ENCODE measurements at regions not wholly inside any gene's neighbourhood (a gene's known extent, or its start where the extent isn't known, plus 50 kb on each side); places are given as distances from the start of the nearest gene placed in this dataset.
"Not testable (repeated sequence)": the region's sequence is repeated elsewhere in the genome, so short reads cannot be mapped to it uniquely, and the experiment has no call there.

DNA sequence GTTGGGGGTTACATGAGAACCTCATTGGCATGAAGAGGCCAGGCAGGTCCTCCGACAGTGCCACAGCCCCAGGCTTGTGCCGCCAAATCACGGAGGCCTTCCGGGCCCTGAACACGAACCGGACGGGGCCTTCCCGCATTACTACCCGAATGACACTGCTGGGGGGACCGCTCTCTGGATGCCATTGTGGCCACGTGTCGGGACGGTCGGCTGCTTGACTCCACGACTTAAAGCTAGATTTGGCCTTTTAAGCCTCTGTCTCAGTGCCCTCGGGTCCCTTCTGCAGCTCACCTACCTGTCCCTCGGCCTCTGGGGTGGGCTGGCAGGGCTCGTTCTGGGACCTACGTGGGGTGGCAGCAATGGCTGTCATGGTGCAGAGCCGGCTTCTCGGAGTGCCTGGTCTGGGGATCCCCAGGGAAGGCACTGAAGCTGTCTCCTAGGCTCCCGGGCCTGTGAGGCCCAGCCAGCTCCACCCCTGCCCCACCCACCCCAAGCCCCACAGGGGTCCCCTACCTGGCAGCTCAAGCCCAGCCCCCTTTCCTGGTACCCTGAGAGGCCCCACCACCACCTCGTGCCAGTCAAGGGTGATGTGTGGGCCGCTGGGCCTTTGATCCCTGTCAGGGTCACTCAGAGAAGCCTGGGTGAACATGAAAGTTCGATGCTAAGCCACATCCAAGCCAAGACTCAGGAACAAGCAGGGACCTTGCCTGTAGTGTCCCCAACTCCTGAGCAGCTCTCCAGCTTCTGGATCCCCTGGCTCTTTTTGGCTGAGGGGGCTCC lies 245.8 kb upstream of the SGCG start:
- DNase-seq (ENCODE audit: low read depth in 3 of 3), result no peak

DNA sequence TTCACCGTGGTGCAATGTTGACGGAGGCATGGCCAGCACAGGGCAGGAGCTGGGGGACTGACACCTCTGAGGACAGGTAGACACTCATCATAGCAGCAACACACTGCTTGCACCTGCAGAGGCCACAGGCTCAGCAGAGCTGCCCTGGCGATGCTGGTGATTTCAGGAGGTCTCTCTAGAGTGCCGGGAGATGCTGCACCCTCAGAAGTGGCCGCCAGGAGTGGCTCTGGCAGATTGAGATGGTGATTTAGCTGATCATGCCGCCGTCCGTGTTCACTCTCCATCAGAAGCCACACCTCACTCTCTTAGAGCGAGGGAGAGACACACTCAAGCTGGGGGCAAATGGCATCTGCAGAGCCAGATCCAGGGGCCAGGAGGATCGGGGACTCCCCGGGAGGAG lies 244.6 kb upstream of the SGCG start:
- DNase-seq (ENCODE audit: low read depth in 3 of 3), result no peak

DNA sequence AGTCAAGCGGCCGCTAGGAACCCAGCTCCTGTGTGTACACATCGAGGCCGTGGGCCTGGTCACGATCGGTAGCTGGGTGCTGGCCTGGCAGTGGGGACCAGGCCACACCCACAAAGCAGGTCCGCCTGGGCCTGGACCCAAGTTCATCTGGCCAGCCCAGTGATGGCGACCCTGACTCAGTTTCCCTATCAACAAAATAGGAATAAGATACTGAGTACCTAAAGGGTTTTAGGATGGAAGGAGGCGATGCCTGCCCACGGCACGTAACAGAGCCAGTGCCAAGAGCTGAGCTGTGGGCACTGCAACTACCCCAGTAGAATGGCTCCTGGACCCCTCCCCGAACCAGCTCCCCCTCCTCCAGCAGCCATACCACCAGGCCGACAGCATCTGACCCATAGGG lies 243.5 kb upstream of the SGCG start:
- DNase-seq (ENCODE audit: low read depth in 3 of 3), result no peak

DNA sequence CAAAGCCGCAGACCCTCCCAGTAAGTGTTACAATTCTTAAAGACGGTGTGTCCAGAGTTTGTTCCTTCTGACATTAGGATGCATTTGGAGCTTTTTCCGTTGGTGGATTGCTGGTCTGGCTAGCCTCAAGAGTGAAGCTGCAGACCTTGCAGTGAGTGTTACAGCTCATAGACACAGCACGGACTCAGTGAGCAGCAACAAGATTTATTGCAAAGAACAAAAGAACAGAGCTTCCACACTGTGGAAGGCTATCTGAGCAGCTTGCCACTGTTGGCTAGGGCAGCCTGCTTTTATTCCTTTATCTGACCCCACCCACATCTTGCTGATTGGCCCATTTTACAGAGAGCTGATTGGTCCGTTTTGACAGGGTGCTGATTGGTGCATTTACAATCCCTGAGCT lies 242.8 kb upstream of the SGCG start:
- DNase-seq (ENCODE audit: low read depth in 3 of 3), result no peak

DNA sequence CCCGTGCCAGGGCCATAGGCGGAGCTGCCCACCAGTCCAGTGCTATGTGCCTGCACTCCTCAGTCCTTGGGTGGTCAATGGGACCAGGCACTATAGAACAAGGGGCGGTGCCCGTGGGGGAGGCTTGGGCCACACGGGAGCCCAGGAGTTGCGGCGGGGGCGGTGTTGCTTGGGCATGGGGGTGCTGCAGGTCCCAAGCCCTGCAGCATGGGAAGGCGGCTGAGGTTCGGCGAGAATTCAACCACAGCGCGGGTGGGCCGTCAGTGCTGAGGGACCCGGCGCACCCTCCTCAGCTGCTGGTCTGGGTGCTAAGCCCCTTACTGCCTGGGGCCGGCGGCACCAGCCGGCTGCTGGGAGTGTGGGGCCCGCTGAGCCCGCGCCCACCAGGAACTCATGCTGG lies 242.2 kb upstream of the SGCG start:
- DNase-seq (ENCODE audit: low read depth in 3 of 3), result no peak

DNA sequence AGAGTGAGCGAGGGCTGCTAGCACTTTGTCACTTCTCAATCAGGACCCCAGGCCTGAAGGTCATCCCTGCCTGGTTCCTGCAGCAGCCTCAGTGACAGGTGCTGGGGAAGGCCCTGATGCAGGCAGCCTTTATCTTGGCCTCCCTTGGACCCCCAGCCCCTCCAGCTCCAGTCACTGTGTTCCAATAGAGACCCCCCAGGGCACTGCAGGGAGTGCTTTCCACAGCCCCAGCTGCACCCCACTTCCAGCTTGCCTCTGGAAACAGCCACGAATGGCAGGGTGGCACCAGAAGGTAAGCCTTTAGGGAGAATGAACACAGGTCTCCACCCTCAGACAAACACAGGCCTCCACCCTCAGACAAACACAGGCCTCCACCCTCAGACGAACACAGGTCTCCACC lies 241.6 kb upstream of the SGCG start:
- no peak for DNase-seq (ENCODE audit: low read depth in 3 of 3)

DNA sequence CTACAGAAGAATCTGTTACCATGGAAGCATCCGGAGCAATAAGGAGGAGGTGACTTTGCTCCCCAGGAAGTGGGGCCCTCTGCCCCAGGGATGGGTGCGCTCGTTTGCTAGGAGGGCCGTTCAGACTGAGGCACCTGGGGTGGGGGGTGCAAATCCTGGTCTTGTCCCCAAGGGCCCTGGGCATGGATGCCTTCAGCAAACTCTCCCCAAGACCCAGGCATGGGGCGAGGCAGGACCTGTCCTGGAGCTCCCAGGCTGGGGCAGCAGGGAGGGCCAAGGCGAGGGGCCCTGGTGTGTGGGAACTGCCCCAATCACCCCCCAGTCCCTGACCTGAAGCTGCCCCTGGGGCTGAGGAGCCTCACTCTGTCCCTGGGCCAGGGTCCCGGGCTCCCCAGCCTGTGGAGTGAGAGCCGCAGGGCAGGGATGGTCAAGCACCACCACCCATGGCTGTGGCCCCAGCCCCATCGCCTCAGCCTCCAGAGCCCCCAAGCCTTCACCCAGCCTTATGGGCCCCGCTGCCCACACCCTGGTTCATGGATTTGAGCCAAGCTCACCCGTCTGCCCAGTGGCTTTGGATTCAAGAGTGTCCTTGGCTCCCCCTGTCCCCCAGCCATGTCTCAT lies 240.6 kb upstream of the SGCG start:
- no peak for DNase-seq (ENCODE audit: low read depth in 3 of 3)

DNA sequence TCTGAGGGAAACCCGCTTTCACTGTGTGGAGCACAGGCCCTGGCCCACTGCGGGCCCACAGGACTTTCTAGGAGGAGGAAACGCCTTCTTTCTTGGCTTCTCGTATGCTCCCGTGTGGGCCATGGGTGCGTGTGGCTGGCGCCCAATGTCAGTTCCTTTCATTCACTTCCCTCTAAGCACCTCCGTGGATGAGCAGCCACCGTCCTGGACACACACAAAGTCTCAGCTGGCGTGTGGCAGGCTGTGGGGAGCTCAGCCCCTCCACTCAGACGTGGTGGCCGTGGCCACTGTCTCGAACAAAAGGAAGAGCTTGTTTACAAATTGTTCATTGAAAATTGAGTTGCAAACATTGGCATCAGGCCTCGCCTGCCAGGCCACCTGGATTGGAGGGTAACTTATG lies 240.0 kb upstream of the SGCG start:
- no peak for DNase-seq (ENCODE audit: low read depth in 3 of 3)

DNA sequence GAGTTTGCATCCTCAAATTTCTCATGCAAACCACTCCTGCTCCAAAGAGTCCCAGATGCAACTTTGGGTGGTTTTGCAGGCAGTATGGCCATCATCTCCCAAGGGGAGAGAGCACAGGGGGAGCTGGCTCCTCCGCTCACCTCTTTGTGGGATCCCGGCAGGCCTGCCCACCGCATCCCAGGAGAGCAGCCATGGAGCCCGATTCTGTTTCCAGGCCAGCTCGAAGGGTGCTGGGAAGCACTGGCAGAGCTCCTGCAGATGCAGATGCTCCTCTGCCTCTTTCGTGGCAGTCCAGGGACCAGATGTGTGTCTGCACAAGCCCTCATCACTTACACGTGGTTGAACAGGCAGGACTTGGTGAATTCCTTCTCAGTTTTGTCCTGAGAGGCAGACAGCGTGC lies 239.3 kb upstream of the SGCG start:
- DNase-seq (ENCODE audit: low read depth in 3 of 3), result not testable (repeated sequence)

DNA sequence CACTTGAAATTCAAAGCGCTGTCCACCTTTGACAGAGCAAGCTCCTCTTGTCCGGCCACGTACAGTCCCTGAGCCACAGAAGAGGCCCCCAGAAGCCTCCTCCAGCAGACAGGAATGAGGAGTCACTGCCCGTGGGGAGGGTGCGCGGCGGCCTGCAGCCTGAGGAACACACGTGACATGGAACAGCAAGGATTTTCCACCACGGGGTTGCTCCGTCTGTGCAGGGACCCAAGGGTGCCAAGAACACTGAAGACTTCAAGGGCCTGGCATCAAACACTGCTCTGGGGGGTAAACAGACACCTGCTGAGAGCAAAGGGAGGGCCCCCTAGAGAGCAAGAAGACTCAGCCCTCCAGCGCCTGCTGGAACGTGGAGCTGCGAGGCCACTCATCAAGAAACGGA lies 237.9 kb upstream of the SGCG start:
- DNase-seq (ENCODE audit: low read depth in 3 of 3), result not testable (repeated sequence)

DNA sequence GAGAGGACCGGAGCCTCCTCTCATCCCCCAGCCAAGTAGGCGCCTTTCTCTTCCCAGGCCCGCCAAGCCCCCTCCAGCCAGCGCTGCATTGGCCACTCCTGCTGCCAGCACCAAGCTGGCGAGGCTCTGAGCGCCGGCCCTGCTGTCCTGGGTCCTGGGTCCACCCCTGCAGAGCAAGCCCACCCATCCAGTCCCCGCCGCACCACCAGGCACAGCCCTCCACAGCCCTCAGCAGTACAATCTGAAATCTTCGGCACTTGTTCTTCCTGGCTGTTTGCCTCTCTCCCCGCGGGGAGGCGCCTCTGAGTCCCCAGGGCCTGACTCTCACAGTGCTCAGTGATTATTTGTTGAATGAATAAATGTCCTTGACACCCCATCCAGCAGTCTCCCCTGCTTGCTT lies 236.4 kb upstream of the SGCG start:
- DNase-seq (ENCODE audit: low read depth in 3 of 3), result no peak

DNA sequence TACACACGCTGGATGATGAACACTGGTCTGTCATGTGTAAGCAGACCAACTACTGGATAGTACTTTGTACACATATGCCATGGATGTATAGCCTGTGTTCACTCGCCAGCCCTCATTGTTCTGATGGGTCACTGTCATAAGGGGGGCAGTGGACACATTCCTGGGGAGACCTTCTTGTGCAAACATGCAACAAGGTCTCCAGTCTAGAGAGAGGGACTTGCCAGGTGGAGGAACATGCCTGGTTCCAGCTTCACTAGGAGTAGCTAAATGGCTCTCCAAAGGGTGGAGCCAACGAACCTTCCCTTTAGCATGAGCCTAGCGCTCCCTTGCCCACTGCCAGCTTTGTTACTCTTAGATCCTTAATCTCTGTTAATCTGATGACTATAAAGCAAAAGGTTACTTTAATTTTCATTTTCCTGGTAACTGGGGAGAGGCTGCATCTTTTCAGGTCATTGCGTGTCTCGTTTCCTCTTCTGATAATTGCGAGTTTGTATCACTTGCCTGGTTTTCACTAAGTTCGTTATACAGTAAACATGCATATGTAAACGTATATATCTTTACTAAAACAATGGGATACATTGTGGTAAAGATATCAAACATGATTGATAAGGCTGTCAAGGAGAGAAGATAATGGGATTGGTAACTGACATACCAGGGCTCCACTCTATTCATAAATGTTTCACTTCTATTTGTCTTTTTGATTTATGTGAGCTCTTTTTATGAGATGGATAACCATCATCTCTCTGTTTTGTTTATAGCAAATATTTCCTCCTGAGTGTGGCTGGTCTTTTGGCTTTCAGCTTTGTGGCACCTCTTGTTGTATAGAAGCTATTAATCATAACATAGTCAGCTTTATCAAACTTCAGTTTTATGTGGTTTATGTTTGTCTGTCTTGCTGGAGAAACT lies 235.2 kb upstream of the SGCG start:
- DNase-seq (ENCODE audit: low read depth in 3 of 3), result no peak

DNA sequence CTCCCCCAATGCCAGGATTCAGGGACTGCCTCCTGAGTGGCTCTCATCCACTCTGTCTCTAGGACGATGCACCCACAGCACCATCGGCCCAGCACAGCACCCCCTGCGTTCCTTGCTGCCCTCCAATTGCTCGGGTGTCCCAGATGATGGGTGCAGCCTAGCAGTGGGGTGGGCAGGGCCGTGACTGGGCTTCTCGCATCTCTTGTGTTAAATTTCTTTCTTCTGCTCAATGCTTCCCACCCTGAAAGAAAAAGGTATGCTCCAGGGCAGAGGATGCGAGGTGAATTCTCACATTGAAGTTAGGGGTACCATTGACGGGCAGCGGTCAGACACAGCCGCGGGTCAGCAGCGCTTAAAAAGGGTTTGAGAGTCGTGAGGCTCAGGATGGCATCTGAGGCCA lies 232.4 kb upstream of the SGCG start:
- DNase-seq (ENCODE audit: low read depth in 3 of 3), result no peak

DNA sequence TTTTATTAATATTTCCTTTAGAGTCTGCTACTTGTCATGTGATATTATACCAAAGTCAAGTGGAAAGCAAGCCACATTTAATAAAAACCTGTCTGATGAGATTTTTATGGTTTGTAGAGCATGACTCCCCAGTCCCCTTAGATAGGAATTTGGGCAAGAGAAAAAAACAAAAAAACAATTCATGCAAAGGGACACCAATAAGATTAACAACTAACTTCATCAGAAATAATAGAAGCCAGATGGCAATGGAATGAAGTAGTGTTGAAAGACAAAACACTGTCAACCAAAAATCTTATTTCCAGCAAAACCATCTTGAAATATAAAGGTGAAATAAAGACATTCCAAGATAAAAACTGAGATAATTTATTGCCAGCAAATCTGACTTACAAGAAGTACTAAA lies 228.8 kb upstream of the SGCG start:
- not testable (repeated sequence) for DNase-seq (ENCODE audit: low read depth in 3 of 3)

DNA sequence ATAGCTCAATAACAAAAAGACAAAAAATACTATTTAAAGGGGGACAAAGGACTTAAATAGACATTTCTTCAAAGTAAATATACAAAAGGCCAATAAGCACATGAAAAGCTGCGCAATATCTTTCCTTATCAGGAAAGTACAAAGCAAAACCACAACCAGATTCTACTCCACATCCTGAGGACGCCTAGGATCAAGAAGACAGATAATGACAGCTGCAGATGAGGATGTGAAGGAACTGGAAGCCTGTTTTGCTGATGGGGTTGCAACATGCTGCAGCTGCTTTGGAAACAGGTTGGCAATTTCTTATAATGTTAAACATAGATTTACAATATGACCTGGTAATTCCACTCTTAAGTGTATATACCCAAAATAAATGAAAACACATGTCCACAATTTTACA lies 225.6 kb upstream of the SGCG start:
- not testable (repeated sequence) for DNase-seq (ENCODE audit: low read depth in 3 of 3)

DNA sequence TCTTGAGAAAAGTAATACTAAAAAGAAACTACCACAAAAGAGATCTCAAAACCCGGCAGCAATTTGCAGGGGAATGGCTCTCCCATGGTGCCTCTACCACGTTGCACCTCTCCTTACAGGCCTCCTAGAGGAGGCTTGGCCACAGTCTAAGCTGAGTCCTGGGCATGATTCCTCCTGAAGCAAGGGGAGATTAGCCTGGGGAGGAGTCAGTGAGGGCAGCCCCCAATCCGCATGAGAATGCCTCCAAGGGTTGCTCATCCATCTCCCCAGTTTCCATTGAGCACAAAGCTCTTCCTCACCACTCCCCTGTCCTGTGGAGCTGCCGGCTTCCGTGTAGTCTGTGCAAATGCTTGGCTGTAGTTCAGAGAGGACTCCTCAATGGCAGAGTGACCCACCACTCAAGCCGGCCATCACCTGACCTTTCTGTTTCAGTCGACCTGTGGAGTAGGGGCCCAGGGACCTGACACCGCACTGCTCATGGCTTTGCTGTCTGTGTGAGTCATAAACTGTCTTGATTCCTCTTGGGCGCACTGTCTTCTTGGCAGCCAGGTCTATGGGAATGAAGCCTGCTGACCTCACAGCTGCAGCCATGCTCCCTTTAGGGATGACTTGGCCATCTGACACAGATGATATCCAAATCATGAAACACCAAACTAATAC lies 224.2 kb upstream of the SGCG start:
- DNase-seq (ENCODE audit: low read depth in 3 of 3), result not testable (repeated sequence)

DNA sequence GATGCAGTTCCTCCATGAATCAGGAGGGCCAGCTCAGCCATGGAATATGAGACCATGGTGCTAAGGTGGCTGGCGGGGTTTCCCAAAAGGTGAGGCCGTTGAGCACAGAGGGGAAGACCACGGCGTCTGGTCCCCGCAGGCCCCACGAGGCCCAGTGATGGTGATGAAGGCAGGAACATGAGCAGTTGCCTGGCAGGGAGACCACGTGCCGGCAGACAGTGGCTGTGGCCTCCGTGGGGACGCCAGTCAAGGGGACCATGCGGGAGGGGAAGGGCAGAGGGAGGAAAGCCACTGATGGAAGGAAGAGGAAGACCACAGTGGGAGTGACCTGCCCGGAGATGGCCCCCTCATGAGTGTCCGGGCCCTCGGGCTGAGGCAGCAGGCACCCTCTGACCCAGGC lies 220.9 kb upstream of the SGCG start:
- not testable (repeated sequence) for DNase-seq (ENCODE audit: low read depth in 3 of 3)

DNA sequence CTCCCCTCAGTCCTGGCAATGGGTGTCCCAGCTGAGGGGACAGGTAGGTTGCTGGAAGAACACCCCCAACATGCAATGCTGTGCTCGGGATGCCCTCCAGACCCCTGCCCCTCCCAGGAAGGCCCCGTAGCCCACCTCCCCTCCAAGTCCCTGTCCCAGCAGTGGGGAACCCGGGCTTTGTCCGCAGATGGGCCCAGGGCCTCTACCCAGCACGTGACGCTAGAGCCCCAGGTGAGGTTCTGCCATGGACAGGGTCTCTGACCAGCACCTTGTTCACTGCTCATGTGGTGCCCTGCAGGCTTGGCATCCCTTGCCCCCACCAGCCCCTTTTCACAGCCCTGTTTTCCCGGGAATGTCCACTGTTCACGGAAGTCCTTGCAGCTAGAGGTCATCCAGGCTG lies 220.0 kb upstream of the SGCG start:
- no peak for DNase-seq (ENCODE audit: low read depth in 3 of 3)

DNA sequence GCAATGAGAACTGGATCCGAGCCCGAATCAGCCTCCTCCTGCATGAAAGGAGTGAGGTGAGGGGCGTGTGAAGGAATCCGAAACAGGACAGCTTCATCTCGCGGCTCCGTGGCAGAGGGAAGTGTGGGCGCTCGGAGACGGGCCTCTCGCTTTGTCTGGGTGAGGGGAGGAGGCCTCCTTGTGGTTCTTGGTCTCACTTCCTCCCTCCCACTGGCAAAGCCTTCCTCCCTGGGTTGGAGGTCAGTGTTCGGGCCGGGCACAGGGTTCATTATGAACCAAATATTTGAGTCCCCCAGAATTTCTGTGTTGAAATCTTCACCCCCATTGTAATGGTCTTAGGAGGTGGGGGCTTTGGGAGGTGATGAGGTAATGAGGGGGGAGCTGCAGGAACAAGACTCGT lies 219.4 kb upstream of the SGCG start:
- DNase-seq (ENCODE audit: low read depth in 3 of 3), result not testable (repeated sequence)

DNA sequence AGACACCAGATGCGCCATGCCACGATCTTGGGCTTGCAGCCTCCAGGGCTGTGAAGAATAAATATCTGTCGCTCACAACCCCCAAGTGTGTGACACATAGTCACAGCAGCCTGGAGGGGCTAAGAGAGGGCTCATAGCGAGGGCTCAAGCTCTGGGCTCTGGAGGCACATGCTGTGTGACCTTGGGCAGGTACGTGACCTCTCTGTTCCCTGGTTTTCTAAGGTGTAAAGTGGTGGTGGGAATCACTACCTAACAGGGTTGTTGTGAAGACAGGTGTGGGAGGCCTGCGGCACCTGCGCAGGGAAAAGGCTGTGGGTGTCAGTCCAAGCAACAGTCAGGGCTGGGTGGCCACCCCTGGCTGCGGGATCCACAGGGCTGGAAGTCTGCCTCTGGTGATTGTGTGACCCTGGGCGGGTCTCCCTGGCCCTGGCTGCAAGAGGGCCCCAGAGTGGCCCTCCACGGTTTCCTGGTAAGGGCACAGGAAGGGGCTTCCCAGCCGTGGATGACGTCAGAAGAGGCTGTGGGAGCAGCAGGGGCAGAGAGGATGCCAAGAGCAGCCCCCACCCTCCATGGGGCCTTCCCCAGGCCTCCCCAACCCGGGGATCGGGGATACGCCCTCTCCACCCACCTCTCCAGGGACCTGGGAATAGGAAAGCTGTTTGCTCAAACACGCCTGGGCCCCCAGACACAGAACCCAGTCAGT lies 218.8 kb upstream of the SGCG start:
- DNase-seq (ENCODE audit: low read depth in 3 of 3), result no peak

DNA sequence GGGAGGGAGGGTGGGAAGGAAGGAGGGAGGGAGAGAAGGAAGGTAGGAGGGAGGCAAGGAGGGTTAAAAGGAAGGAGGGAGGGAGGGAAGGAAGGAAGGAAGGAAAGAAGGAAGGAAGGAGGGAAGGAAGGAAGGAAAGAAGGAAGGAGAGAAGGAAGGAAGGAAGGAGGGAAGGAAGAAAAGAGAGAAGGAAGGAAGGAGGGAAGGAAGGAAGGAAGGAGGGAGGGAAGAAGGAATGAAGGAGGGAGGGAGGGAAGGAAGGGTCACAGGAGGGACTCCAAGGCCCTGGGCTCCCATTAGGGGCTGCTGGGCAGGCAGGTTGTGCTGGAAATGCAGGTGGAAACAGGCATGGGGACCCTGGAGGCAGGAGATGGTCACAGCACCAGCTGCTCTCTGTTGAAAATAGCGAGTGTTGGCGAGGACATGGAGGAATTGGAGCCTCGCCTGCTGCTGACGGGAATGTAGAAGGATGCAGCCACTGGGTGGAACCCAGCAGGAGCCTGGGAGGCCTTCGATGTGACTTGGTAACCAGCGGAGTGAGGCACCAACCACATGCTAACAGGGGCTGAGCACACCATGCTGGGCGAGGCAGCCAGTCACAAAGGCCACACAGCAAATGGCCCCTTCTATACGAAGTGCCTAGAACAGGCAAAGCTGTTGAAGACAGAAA lies 217.3 kb upstream of the SGCG start:
- DNase-seq (ENCODE audit: low read depth in 3 of 3), result not testable (repeated sequence)
